RPMI8226 (cell line): ENCODE measurements at regions not wholly inside any gene's neighbourhood (a gene's known extent, or its start where the extent isn't known, plus 50 kb on each side); places are given as distances from the start of the nearest gene placed in this dataset.
"Not testable (repeated sequence)": the region's sequence is repeated elsewhere in the genome, so short reads cannot be mapped to it uniquely, and the experiment has no call there.

Experiments
- DNase-seq: peaks from one replicate; pipeline ENCODE4 v3.0.0-alpha.2; 2015

- no peak for DNase-seq
These were observed 425.5 kb downstream of the TENT5A start for GRCh38 chr6:81326881-81327561.

- no peak for DNase-seq
These were observed 442.7 kb downstream of the TENT5A start for GRCh38 chr6:81309811-81310210.

GRCh38 chr6:81308577-81309279 is 443.8 kb downstream of the TENT5A start:
- DNase-seq: no peak

GRCh38 chr6:81307651-81308214 is 444.7 kb downstream of the TENT5A start:
- DNase-seq: no peak

- no peak for DNase-seq
These were observed 448.0 kb downstream of the TENT5A start for GRCh38 chr6:81304466-81304865.

GRCh38 chr6:81300961-81301360 is 451.5 kb downstream of the TENT5A start:
- DNase-seq: no peak

GRCh38 chr6:81298751-81299150 is 453.7 kb downstream of the TENT5A start:
- DNase-seq: no peak

GRCh38 chr6:81295310-81295709 is 457.2 kb downstream of the TENT5A start:
- no peak for DNase-seq

GRCh38 chr6:81293896-81294295 is 458.6 kb downstream of the TENT5A start:
- DNase-seq: no peak

- DNase-seq: no peak
These were observed 463.3 kb downstream of the TENT5A start for GRCh38 chr6:81289229-81289628.

- DNase-seq: no peak
These were observed 487.4 kb downstream of the TENT5A start for GRCh38 chr6:81265106-81265505.

- DNase-seq: no peak
These were observed 488.8 kb downstream of the TENT5A start for GRCh38 chr6:81263531-81264168.

- no peak for DNase-seq
These were observed 489.8 kb downstream of the TENT5A start for GRCh38 chr6:81262656-81263055.

- not testable (repeated sequence) for DNase-seq
These were observed 496.3 kb downstream of the TENT5A start for GRCh38 chr6:81256223-81256622.

GRCh38 chr6:81253821-81254220 is 498.7 kb downstream of the TENT5A start:
- DNase-seq: no peak

GRCh38 chr6:81252231-81252630 is 500.2 kb downstream of the TENT5A start:
- no peak for DNase-seq

- no peak for DNase-seq
These were observed 506.3 kb downstream of the TENT5A start for GRCh38 chr6:81246200-81246599.

GRCh38 chr6:81242624-81243023 is 509.9 kb downstream of the TENT5A start:
- no peak for DNase-seq

- no peak for DNase-seq
These were observed 511.1 kb downstream of the TENT5A start for GRCh38 chr6:81241126-81242041.

GRCh38 chr6:81238390-81238789 is 514.1 kb downstream of the TENT5A start:
- no peak for DNase-seq

- DNase-seq: no peak
These were observed 515.3 kb downstream of the TENT5A start for GRCh38 chr6:81237226-81237625.

- DNase-seq: no peak
These were observed 517.0 kb downstream of the TENT5A start for GRCh38 chr6:81235512-81235911.

- DNase-seq: no peak
These were observed 518.5 kb downstream of the TENT5A start for GRCh38 chr6:81233990-81234389.
